HepG2 (cell line): ENCODE measurements at regions not wholly inside any gene's neighbourhood (a gene's known extent, or its start where the extent isn't known, plus 50 kb on each side); places are given as distances from the start of the nearest gene placed in this dataset.

Source experiments
- ATAC-seq: fragments of 200-7000 bp; cut with Tn5 transposase; 3 replicates; pipeline ENCODE4 v1.9.1; 2020; ENCODE audit warnings: mild to moderate bottlenecking, moderate library complexity
- BruUV-seq: library from RNA; stranded (reverse); fragments of 400-500 nt; replicated peaks from 2 replicates; lab custom pipeline; 2021; lab: Mats Ljungman, UMichigan
- CTCF ChIA-PET: fragments of 300-600 bp; formaldehyde crosslinking; extraction: SDS; loops from one replicate; lab custom pipeline; 2021; ENCODE audit warnings: low total read pairs, inconsistent platforms, low intra/inter-chr PET ratio; lab: Yijun Ruan, JAX
- POLR2A ChIA-PET: fragments of 350-600 bp; sonication (Branson Sonifier 250); formaldehyde crosslinking; loops from one replicate; lab custom pipeline; 2020; ENCODE audit warnings: antibody characterized with exemption, inconsistent platforms; lab: Yijun Ruan, JAX
- DNase-seq: peaks from one replicate; pipeline ENCODE4 v3.0.0-alpha.2; 2015; ENCODE audit warnings: low spot score
- FAIRE-seq: peaks from 3 replicates; lab custom pipeline; 2011; peaks lifted over from hg19 to GRCh38; lab: Jason Lieb, UNC
- H2AFZ ChIP-seq: one replicate; pipeline ENCODE4 v1.6.1; 2011; ENCODE audit warnings: low read length, inconsistent platforms
- H3K27ac ChIP-seq: fragments of 300-600 bp; 3 replicates; pipeline ENCODE4 v1.8.0; 2011; ENCODE audit warnings: mixed run types, mild to moderate bottlenecking, mixed read lengths, low read length, inconsistent platforms; ENCODE audit not compliant: insufficient read depth; ENCODE audit errors: extremely low read length
- H3K27me3 ChIP-seq, 2 experiments: fragments of 200-600 bp in 1 of 2; 2 replicates in 1 of 2; 3 replicates in 1 of 2; pipeline versions ENCODE4 v1.6.0 to v1.8.0; 2011; ENCODE audit warnings: low read length in 2 of 2, mild to moderate bottlenecking in 2 of 2, moderate library complexity in 2 of 2, inconsistent platforms in 1 of 2; ENCODE audit not compliant: insufficient read depth in 2 of 2, control insufficient read depth in 1 of 2
- H3K36me3 ChIP-seq, 2 experiments: fragments of 200-600 bp in 1 of 2; replicated peaks in 1 of 2; 2 replicates in 1 of 2; 3 replicates in 1 of 2; pipeline versions ENCODE4 v1.5.1 to v1.8.0; 2011; ENCODE audit warnings: low read length in 2 of 2, inconsistent platforms in 1 of 2; ENCODE audit not compliant: insufficient read depth in 2 of 2, control insufficient read depth in 1 of 2
- H3K4me1 ChIP-seq: 2 replicates; pipeline ENCODE4 v1.5.1; 2012; ENCODE audit warnings: low read length, inconsistent platforms; ENCODE audit not compliant: insufficient read depth
- H3K4me2 ChIP-seq: 2 replicates; pipeline ENCODE4 v1.6.0; 2011; ENCODE audit warnings: low read depth, low read length, inconsistent platforms
- H3K4me3 ChIP-seq, 3 experiments: fragments of 200-600 bp in 1 of 3; sonication (generic), shearing (Covaris generic) in 1 of 3; replicated peaks in 1 of 3; 2 replicates each; pipeline ENCODE4 v1.5.1; 2011 to 2016; ENCODE audit warnings: low read length in 3 of 3, inconsistent platforms in 2 of 3, low read depth in 2 of 3, mild to moderate bottlenecking in 2 of 3, control low read depth in 1 of 3, mixed read lengths in 1 of 3; ENCODE audit not compliant: insufficient read depth in 1 of 3
- H3K79me2 ChIP-seq: one replicate; pipeline ENCODE4 v1.6.1; 2011; ENCODE audit warnings: low read length, inconsistent platforms; ENCODE audit not compliant: insufficient read depth
- H3K9ac ChIP-seq: 2 replicates; pipeline ENCODE4 v1.6.0; 2011; ENCODE audit warnings: mild to moderate bottlenecking, low read depth, low read length, inconsistent platforms; ENCODE audit not compliant: insufficient read depth
- H3K9me3 ChIP-seq: 2 replicates; pipeline ENCODE4 v1.5.1; 2012; ENCODE audit warnings: mild to moderate bottlenecking, low read length
- H4K20me1 ChIP-seq: 2 replicates; pipeline ENCODE4 v1.6.0; 2011; ENCODE audit warnings: inconsistent platforms, mild to moderate bottlenecking, low read length, moderate library complexity; ENCODE audit not compliant: insufficient read depth
- ATM ChIP-seq: fragments of 450-650 bp; IDR thresholded peaks from 2 replicates; pipeline ENCODE4 v1.7.1; 2017; ENCODE audit warnings: mild to moderate bottlenecking, borderline replicate concordance
- IKZF1 ChIP-seq: fragments of 450-650 bp; IDR thresholded peaks from 2 replicates; pipeline ENCODE4 v1.7.1; 2016
- MLX ChIP-seq: IDR thresholded peaks from 2 replicates; pipeline ENCODE4 v1.6.1; 2016
- MNT ChIP-seq: fragments of 450-650 bp; IDR thresholded peaks from 2 replicates; pipeline ENCODE4 v1.6.1; 2016
- NBN ChIP-seq: fragments of 450-650 bp; conservative IDR thresholded peaks from 2 replicates; pipeline ENCODE4 v1.6.1; 2017
- NR3C1 ChIP-seq: sonication (generic); formaldehyde crosslinking; IDR thresholded peaks from 2 replicates; pipeline ENCODE4 v1.4.0; 2020; ENCODE audit warnings: missing genetic modification reagents
- RAD51 ChIP-seq: fragments of 450-650 bp; IDR thresholded peaks from 2 replicates; pipeline ENCODE4 v1.6.1; 2016; ENCODE audit warnings: borderline replicate concordance
- RBM22 ChIP-seq: fragments of 200-400 bp; formaldehyde crosslinking; optimal IDR thresholded peaks from 2 replicates; pipeline ENCODE3; 2017; ENCODE audit warnings: mild to moderate bottlenecking, low read length, moderate library complexity
- TBP ChIP-seq: sonication (generic); formaldehyde crosslinking; IDR thresholded peaks from 2 replicates; pipeline ENCODE4 v1.5.0; 2020; ENCODE audit warnings: missing genetic modification reagents
- TRIM22 ChIP-seq: fragments of 450-650 bp; IDR thresholded peaks from 2 replicates; pipeline ENCODE4 v1.6.1; 2017
- TSC22D2 ChIP-seq: sonication (generic); formaldehyde crosslinking; IDR thresholded peaks from 2 replicates; pipeline ENCODE4 v1.5.1; 2020; ENCODE audit warnings: missing genetic modification reagents, mild to moderate bottlenecking, borderline replicate concordance
- ZFY ChIP-seq: sonication (generic); formaldehyde crosslinking; IDR thresholded peaks from 2 replicates; pipeline ENCODE4 v1.4.0; 2020; ENCODE audit warnings: missing genetic modification reagents
- ZNF281 ChIP-seq: sonication (generic); formaldehyde crosslinking; IDR thresholded peaks from 2 replicates; pipeline ENCODE4 v1.4.0; 2020; ENCODE audit warnings: missing genetic modification reagents, borderline replicate concordance
- ZNF329 ChIP-seq: sonication (generic); formaldehyde crosslinking; IDR thresholded peaks from 2 replicates; pipeline ENCODE4 v1.9.0; 2021; ENCODE audit warnings: low read depth, mild to moderate bottlenecking, missing genetic modification reagents
- ZNF44 ChIP-seq: sonication (generic); formaldehyde crosslinking; IDR thresholded peaks from 2 replicates; pipeline ENCODE4 v1.5.1; 2020; ENCODE audit warnings: mild to moderate bottlenecking, missing genetic modification reagents
- ZNF780A ChIP-seq: sonication (generic); formaldehyde crosslinking; IDR thresholded peaks from 2 replicates; pipeline ENCODE4 v1.8.0; 2022; ENCODE audit warnings: mild to moderate bottlenecking, missing genetic modification reagents, moderate library complexity
- WGBS: methylation state at CpG from one replicate; pipeline ENCODE4 v1.1.6; 2017; ENCODE audit warnings: low lambda C conversion rate; 5-methylcytosine and 5-hydroxymethylcytosine counted together
- in situ Hi-C: cut with HindIII; loops from 2 replicates; pipeline ENCODE4 v1.10.0; 2017; ENCODE audit warnings: low pct_unique_long_range_greater_than_20kb; ENCODE audit not compliant: extremely low pct_ligation_motif_present
- intact Hi-C: fragments of 100-400 bp; cut with micrococcal nuclease; formaldehyde crosslinking; loops from one replicate; pipeline ENCODE4 v1.10.0; 2022; ENCODE audit not compliant: unreplicated experiment
- TF ChIP-seq, protein P1 (sequence below): sonication (generic); formaldehyde crosslinking; IDR thresholded peaks from 2 replicates; pipeline ENCODE4 v1.5.0; 2020; ENCODE audit warnings: missing genetic modification reagents
- TF ChIP-seq, protein P2 (sequence below): IDR thresholded peaks from 2 replicates; pipeline ENCODE4 v1.6.1; 2016; ENCODE audit warnings: mild to moderate bottlenecking, missing biosample characterization, missing genetic modification reagents

GRCh38 chr21:7956998-7957712 is 2564.2 kb upstream of the TPTE start (continued):
- peak; percentile 17; the same call in 1 of the 2 replicates for TF ChIP-seq MNT
- TF ChIP-seq NBN = peak; percentile 93
- 0 out of 2 replicates have a peak, but pooled peaks have one; percentile 51 for TF ChIP-seq IKZF1
- peak; percentile 17; the same call in 1 of the 2 replicates for TF ChIP-seq TRIM22
- peak; percentile 2 for TF ChIP-seq RAD51

DNA sequence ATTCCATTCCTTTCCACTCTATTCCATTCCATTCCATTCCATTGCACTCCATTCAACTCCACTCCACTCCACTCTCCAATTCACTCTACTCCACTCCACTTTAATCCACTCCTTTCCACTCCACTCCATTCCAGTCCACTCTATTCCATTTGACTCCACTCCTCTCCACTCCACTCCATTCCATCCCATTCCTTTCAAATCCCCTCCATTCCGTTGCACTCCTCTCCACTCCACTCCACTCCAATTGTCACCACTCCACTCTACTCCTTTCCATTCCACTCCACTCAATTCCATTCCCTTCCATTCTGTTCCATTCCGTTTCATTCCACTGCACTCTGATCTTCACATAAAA is 2563.7 kb upstream of the TPTE start:
- ChIA-PET CTCF (no interaction called here), POLR2A (no interaction called here)
- H3K36me3 ChIP-seq = no peaks in the 10 kb centered on the region
- intact Hi-C loops (no loop called here), in situ Hi-C loops (no loop called here)
- no TSS peak for BruUV-seq
- H2AFZ ChIP-seq = no peak overlapping the region
- H4K20me1 ChIP-seq = no peaks in the 10 kb centered on the region
- no peak overlapping the region for H3K4me2 ChIP-seq
- DNase-seq (no peak), FAIRE-seq (no peak), ATAC-seq (no peak; the same call in 2 of the 3 replicates)
- H3K9ac ChIP-seq = no peak overlapping the region
- H3K4me3 ChIP-seq = no peak overlapping the region
- H3K79me2 ChIP-seq = no peaks in the 10 kb centered on the region
- H3K9me3 ChIP-seq = peaks cover 39% of the 10 kb centered on the region
- H3K27ac ChIP-seq = no peak overlapping the region
- H3K4me1 ChIP-seq = no peaks in the 10 kb centered on the region
- 1% methylated on average over 2 of the region's 2 CpGs for WGBS
- H3K27me3 ChIP-seq = no peaks in the 10 kb centered on the region
- TF ChIP-seq ZNF329 (CRISPR knock-in tag) (no peak), NR3C1 (CRISPR knock-in tag) (no peak), TSC22D2 (CRISPR knock-in tag) (no peak), ZFY (no peak), TBP (CRISPR knock-in tag) (no peak), ATM (peak; percentile 62; the same call in 1 of the 2 replicates), ZNF780A (CRISPR knock-in tag) (no peak), ZNF281 (CRISPR knock-in tag) (no peak), MLX (CRISPR knock-in tag) (no peak), ZNF44 (CRISPR knock-in tag) (no peak), RBM22 (no peak)
- TF ChIP-seq, protein P1, sequence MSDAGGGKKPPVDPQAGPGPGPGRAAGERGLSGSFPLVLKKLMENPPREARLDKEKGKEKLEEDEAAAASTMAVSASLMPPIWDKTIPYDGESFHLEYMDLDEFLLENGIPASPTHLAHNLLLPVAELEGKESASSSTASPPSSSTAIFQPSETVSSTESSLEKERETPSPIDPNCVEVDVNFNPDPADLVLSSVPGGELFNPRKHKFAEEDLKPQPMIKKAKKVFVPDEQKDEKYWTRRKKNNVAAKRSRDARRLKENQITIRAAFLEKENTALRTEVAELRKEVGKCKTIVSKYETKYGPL = no peak
- TF ChIP-seq, protein P2, sequence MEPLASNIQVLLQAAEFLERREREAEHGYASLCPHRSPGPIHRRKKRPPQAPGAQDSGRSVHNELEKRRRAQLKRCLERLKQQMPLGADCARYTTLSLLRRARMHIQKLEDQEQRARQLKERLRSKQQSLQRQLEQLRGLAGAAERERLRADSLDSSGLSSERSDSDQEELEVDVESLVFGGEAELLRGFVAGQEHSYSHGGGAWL = no peak
